Esophagus mucosa (tissue), 1 donor: ENCODE measurements at regions not wholly inside any gene's neighbourhood (a gene's known extent, or its start where the extent isn't known, plus 50 kb on each side); places are given as distances from the start of the nearest gene placed in this dataset.
"Not testable (repeated sequence)": the region's sequence is repeated elsewhere in the genome, so short reads cannot be mapped to it uniquely, and the experiment has no call there.

Experiments
- ATAC-seq: fragments of 200-7000 bp; cut with Tn5 transposase; one replicate; pipeline ENCODE4 v1.9.1; 2020
- donor health status: DM: yes; HTN: yes; CAD: no.

GRCh38 chr17:62322313-62322712 is 58.0 kb upstream of the EFCAB3 start:
- ATAC-seq = no peak

- no peak for ATAC-seq
These were observed 58.9 kb upstream of the EFCAB3 start for GRCh38 chr17:62321451-62321850.

- ATAC-seq = no peak
These were observed 60.5 kb upstream of the EFCAB3 start for GRCh38 chr17:62319846-62320245.

GRCh38 chr17:62309396-62309795 is 71.0 kb upstream of the EFCAB3 start:
- ATAC-seq = no peak

- no peak for ATAC-seq
These were observed 73.2 kb upstream of the EFCAB3 start for GRCh38 chr17:62307196-62307595.

GRCh38 chr17:62303476-62303875 is 76.9 kb upstream of the EFCAB3 start:
- no peak for ATAC-seq

- ATAC-seq = no peak
These were observed 79.7 kb upstream of the EFCAB3 start for GRCh38 chr17:62300697-62301096.

- ATAC-seq = not testable (repeated sequence)
These were observed 105.1 kb upstream of the EFCAB3 start for GRCh38 chr17:62275290-62275689.

- ATAC-seq = not testable (repeated sequence)
These were observed 112.0 kb upstream of the EFCAB3 start for GRCh38 chr17:62268361-62268760.

- ATAC-seq = not testable (repeated sequence)
These were observed 115.4 kb upstream of the EFCAB3 start for GRCh38 chr17:62264974-62265373.

GRCh38 chr17:62255791-62256190 is 124.6 kb upstream of the EFCAB3 start:
- not testable (repeated sequence) for ATAC-seq

GRCh38 chr17:62242076-62242475 is 138.3 kb upstream of the EFCAB3 start:
- not testable (repeated sequence) for ATAC-seq

- not testable (repeated sequence) for ATAC-seq
These were observed 140.8 kb upstream of the EFCAB3 start for GRCh38 chr17:62239569-62239968.

GRCh38 chr17:62238551-62239338 is 141.6 kb upstream of the EFCAB3 start:
- not testable (repeated sequence) for ATAC-seq

GRCh38 chr17:62233822-62234481 is 146.4 kb upstream of the EFCAB3 start:
- not testable (repeated sequence) for ATAC-seq

GRCh38 chr17:62231293-62231692 is 149.1 kb upstream of the EFCAB3 start:
- ATAC-seq = not testable (repeated sequence)

GRCh38 chr17:62226610-62227240 is 153.6 kb upstream of the EFCAB3 start:
- not testable (repeated sequence) for ATAC-seq

GRCh38 chr17:62223585-62223984 is 156.8 kb upstream of the EFCAB3 start:
- ATAC-seq = not testable (repeated sequence)

GRCh38 chr17:62219221-62219899 is 154.3 kb upstream of the MED13 start:
- ATAC-seq = no peak

GRCh38 chr17:62216847-62217246 is 151.8 kb upstream of the MED13 start:
- ATAC-seq = no peak

- not testable (repeated sequence) for ATAC-seq
These were observed 150.8 kb upstream of the MED13 start for GRCh38 chr17:62215891-62216290.

GRCh38 chr17:62206550-62206949 is 141.5 kb upstream of the MED13 start:
- no peak for ATAC-seq

- ATAC-seq = not testable (repeated sequence)
These were observed 132.1 kb upstream of the MED13 start for GRCh38 chr17:62197156-62197555.
